Endothelial cell of umbilical vein (primary cell): ENCODE measurements at regions not wholly inside any gene's neighbourhood (a gene's known extent, or its start where the extent isn't known, plus 50 kb on each side); places are given as distances from the start of the nearest gene placed in this dataset.

Source experiments
- BruUV-seq: library from RNA; stranded (reverse); fragments of 400-500 nt; replicated peaks from 2 replicates; lab custom pipeline; 2021; lab: Mats Ljungman, UMichigan
- CTCF ChIA-PET: fragments of 300-600, 350-600 bp; sonication (Branson Sonifier 250); formaldehyde crosslinking; loops from one replicate; lab custom pipeline; 2021; ENCODE audit warnings: antibody characterized with exemption, inconsistent platforms; lab: Charles Lee
- POLR2A ChIA-PET: fragments of 300-600, 350-600 bp; sonication (Branson Sonifier 250); formaldehyde crosslinking; loops from one replicate; lab custom pipeline; 2021; ENCODE audit warnings: antibody characterized with exemption, inconsistent platforms; lab: Charles Lee
- DNase-seq: peaks from one replicate; pipeline ENCODE4 v3.0.0-alpha.2; 2011; ENCODE audit warnings: low read depth, low spot score
- FAIRE-seq: peaks from 2 replicates; lab custom pipeline; 2011; peaks lifted over from hg19 to GRCh38; lab: Jason Lieb, UNC
- H2AFZ ChIP-seq: 2 replicates; pipeline ENCODE4 v1.6.0; 2012; ENCODE audit warnings: low read depth, low read length, control low read depth, inconsistent platforms
- H3K27ac ChIP-seq: 2 replicates; pipeline ENCODE4 v1.5.1; 2011; ENCODE audit warnings: low read depth, mild to moderate bottlenecking, control low read depth, low read length, moderate library complexity; ENCODE audit not compliant: insufficient read depth
- H3K27me3 ChIP-seq, 2 experiments: 2 replicates each; pipeline versions ENCODE4 v1.6.0 to v1.6.1; 2011; ENCODE audit warnings: low read length in 2 of 2, mixed read lengths in 1 of 2; ENCODE audit not compliant: control insufficient read depth in 2 of 2, insufficient read depth in 2 of 2
- H3K36me3 ChIP-seq, 2 experiments: 2 replicates in 1 of 2; 3 replicates in 1 of 2; pipeline ENCODE4 v1.5.1; 2011; ENCODE audit warnings: low read length in 2 of 2, mild to moderate bottlenecking in 1 of 2, moderate library complexity in 1 of 2; ENCODE audit not compliant: control insufficient read depth in 2 of 2, insufficient read depth in 2 of 2; ENCODE audit errors: extremely low read depth in 1 of 2
- H3K4me1 ChIP-seq: 3 replicates; pipeline ENCODE4 v1.5.1; 2011; ENCODE audit warnings: mild to moderate bottlenecking, low read length; ENCODE audit not compliant: control insufficient read depth, insufficient read depth; ENCODE audit errors: extremely low read depth
- H3K4me2 ChIP-seq: 2 replicates; pipeline ENCODE4 v1.6.1; 2011; ENCODE audit warnings: low read length, control low read depth, mixed read lengths; ENCODE audit not compliant: insufficient read depth
- H3K4me3 ChIP-seq, 3 experiments: fragments of 200-600 bp in 1 of 3; sonication (generic), shearing (Covaris generic) in 1 of 3; replicated peaks in 1 of 3; 2 replicates each; pipeline ENCODE4 v1.5.1; 2011 to 2016; ENCODE audit warnings: control low read depth in 3 of 3, low read length in 3 of 3, mild to moderate bottlenecking in 2 of 3, inconsistent platforms in 1 of 3, low read depth in 1 of 3, moderate library complexity in 1 of 3; ENCODE audit not compliant: insufficient read depth in 1 of 3
- H3K79me2 ChIP-seq: 2 replicates; pipeline ENCODE4 v1.6.0; 2012; ENCODE audit warnings: low read length, inconsistent platforms; ENCODE audit not compliant: control insufficient read depth, insufficient read depth
- H3K9ac ChIP-seq: replicated peaks from 2 replicates; pipeline ENCODE3; 2011; ENCODE audit warnings: low read length, control low read depth; ENCODE audit not compliant: insufficient read depth; ENCODE audit errors: extremely low read depth
- H3K9me1 ChIP-seq: replicated peaks from 3 replicates; pipeline ENCODE4 v1.6.0; 2011; ENCODE audit warnings: mild to moderate bottlenecking, low read length; ENCODE audit not compliant: control insufficient read depth, insufficient read depth; ENCODE audit errors: extremely low read depth
- H3K9me3 ChIP-seq: replicated peaks from 2 replicates; pipeline ENCODE4 v1.5.1; 2012; ENCODE audit warnings: low read length, inconsistent platforms; ENCODE audit not compliant: control insufficient read depth, insufficient read depth
- H4K20me1 ChIP-seq: replicated peaks from 2 replicates; pipeline ENCODE3; 2011; ENCODE audit warnings: mild to moderate bottlenecking, low read length; ENCODE audit not compliant: control insufficient read depth, insufficient read depth; ENCODE audit errors: extremely low read depth
- EZH2 ChIP-seq: IDR thresholded peaks from 2 replicates; pipeline ENCODE4 v1.6.1; 2012; ENCODE audit warnings: borderline replicate concordance, low read depth, mild to moderate bottlenecking, moderate library complexity, low read length, inconsistent platforms; ENCODE audit not compliant: severe bottlenecking
- FOS ChIP-seq: IDR thresholded peaks from 2 replicates; pipeline ENCODE4 v1.6.1; 2011; ENCODE audit warnings: mild to moderate bottlenecking, low read length, moderate library complexity, borderline replicate concordance; ENCODE audit not compliant: insufficient read depth
- GATA2 ChIP-seq: IDR thresholded peaks from 2 replicates; pipeline ENCODE4 v1.7.0; 2011; ENCODE audit warnings: low read depth, mild to moderate bottlenecking, moderate library complexity, mixed read lengths, low read length; ENCODE audit not compliant: insufficient read length, insufficient read depth
- JUN ChIP-seq: IDR thresholded peaks from 2 replicates; pipeline ENCODE4 v1.6.1; 2011; ENCODE audit warnings: borderline replicate concordance, low read depth; ENCODE audit not compliant: insufficient read length, insufficient read depth
- MAX ChIP-seq: IDR thresholded peaks from 2 replicates; pipeline ENCODE4 v1.6.1; 2011; ENCODE audit not compliant: insufficient read depth, insufficient read length
- MYC ChIP-seq: IDR thresholded peaks from one replicate; pipeline ENCODE4 v1.6.1; 2011; ENCODE audit warnings: mild to moderate bottlenecking, low read depth, low read length
- POLR2A ChIP-seq: IDR thresholded peaks from 2 replicates; pipeline ENCODE4 v1.6.1; 2012; ENCODE audit warnings: low read depth, mild to moderate bottlenecking, control low read depth, low read length
- POLR2AphosphoS5 ChIP-seq: IDR thresholded peaks from 2 replicates; pipeline ENCODE4 v1.6.1; 2012; ENCODE audit warnings: low read depth, mild to moderate bottlenecking, control low read depth, low read length, moderate library complexity; ENCODE audit not compliant: insufficient read depth
- dilution Hi-C: fragments of 300-500 bp; cut with MboI; formaldehyde crosslinking; loops from one replicate; pipeline ENCODE4 v1.15.0; 2019; ENCODE audit warnings: low sequenced_read_pairs; ENCODE audit not compliant: extremely low pct_ligation_motif_present
- intact Hi-C: fragments of 100-400 bp; cut with micrococcal nuclease; formaldehyde crosslinking; loops from one replicate; pipeline ENCODE4 v1.10.0; 2022
- TF ChIP-seq, protein P1 (sequence below), 2 donors: IDR thresholded peaks; 1 replicate in 1 of 2; 2 replicates in 1 of 2; pipeline ENCODE4 v1.5.1; 2011; ENCODE audit warnings: low read length in 2 of 2, mild to moderate bottlenecking in 2 of 2, moderate library complexity in 2 of 2, control low read depth in 1 of 2, inconsistent platforms in 1 of 2, low read depth in 1 of 2; ENCODE audit not compliant: insufficient read depth in 1 of 2; ENCODE audit errors: extremely low read depth in 1 of 2

DNA sequence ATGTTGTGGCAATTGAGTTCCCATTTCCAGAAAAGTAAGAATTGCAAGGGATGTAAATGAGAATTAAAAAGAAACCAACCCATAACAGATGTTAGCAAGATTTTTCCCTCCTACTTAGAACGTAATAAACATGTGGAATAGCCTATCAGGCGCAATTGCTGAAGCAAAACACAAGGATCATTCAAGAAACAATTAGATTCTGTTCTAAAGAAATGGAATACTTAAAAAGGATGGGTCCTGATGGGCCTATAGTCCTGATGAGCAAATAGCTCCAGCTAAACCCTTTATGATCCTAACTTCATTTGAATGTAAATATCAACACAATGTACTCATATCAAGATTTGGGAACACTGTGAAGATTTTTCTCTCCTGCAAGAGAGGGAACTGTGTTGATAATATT is 771.0 kb upstream of the CDH7 start:
- no peak for FAIRE-seq
- no peaks in the 10 kb centered on the region for H4K20me1 ChIP-seq
- DNase-seq = no peak
- intact Hi-C loops (no loop called here), dilution Hi-C loops (no loop called here)
- no TSS peak for BruUV-seq
- no peak overlapping the region for H3K27ac ChIP-seq
- no peak overlapping the region for H3K4me2 ChIP-seq
- no peaks in the 10 kb centered on the region for H3K9me1 ChIP-seq
- peaks cover 2% of the 10 kb centered on the region for H3K9me3 ChIP-seq
- H3K9ac ChIP-seq = no peak overlapping the region
- no peaks in the 10 kb centered on the region for H3K79me2 ChIP-seq
- TF ChIP-seq POLR2AphosphoS5 = no peak
- no peak for TF ChIP-seq JUN
- no peak for TF ChIP-seq EZH2
- TF ChIP-seq FOS = no peak
- no peak for TF ChIP-seq MYC
- TF ChIP-seq GATA2 = no peak
- TF ChIP-seq POLR2A = no peak
- no peak for TF ChIP-seq MAX
- H2AFZ ChIP-seq = no peak overlapping the region
- H3K4me3 ChIP-seq = no peak overlapping the region
- no peaks in the 10 kb centered on the region for H3K27me3 ChIP-seq
- H3K4me1 ChIP-seq = no peaks in the 10 kb centered on the region
- CTCF ChIA-PET = no interaction called here
- POLR2A ChIA-PET = no interaction called here
- H3K36me3 ChIP-seq = no peaks in the 10 kb centered on the region

DNA sequence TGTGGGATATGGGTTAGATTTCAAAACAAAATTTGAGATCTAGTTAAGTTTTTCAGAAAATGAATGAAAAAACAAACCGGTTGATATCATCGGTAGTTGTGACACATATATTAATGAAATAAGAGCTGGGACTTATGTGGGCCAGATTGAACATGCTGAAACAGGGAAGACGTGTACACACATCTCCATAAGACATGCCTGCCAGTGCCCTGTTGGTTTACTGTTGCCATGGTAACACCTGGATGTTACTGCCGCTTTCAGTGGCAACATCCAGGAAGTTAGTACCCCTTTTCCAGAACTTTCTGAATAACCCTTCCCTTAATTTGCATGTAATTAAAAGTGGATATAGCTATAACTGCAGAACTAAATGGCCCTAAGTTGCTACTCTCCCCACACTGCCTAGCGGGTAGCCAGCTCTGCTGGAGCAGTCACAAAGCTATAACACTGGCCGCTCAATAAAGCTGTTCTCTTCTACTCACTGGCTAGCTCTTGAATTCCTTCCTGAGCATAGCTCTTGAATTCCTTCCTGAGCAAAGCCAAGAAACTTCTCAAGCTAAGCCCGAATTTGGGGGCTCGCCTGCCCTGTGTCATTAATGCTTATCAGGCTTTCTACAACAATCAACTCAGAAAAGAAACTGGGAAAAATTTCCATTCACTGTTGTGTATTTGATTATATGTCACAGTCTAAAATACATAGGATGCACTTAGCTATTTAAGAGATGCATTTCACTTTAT is 776.3 kb upstream of the CDH7 start:
- no peak overlapping the region for H3K4me3 ChIP-seq
- no peaks in the 10 kb centered on the region for H3K9me1 ChIP-seq
- H3K27me3 ChIP-seq = no peaks in the 10 kb centered on the region
- ChIA-PET CTCF (no interaction called here), POLR2A (no interaction called here)
- DNase-seq (no peak), FAIRE-seq (no peak)
- H3K9me3 ChIP-seq = no peaks in the 10 kb centered on the region
- H3K36me3 ChIP-seq = no peaks in the 10 kb centered on the region
- H3K9ac ChIP-seq = no peak overlapping the region
- BruUV-seq = no TSS peak
- intact Hi-C loops = no loop called here
- H3K4me1 ChIP-seq = no peaks in the 10 kb centered on the region
- dilution Hi-C loops = no loop called here
- no peak overlapping the region for H3K4me2 ChIP-seq
- TF ChIP-seq GATA2 = no peak
- no peak for TF ChIP-seq POLR2AphosphoS5
- TF ChIP-seq POLR2A = no peak
- TF ChIP-seq FOS = no peak
- TF ChIP-seq MYC = no peak
- no peak for TF ChIP-seq MAX
- TF ChIP-seq, protein P1, sequence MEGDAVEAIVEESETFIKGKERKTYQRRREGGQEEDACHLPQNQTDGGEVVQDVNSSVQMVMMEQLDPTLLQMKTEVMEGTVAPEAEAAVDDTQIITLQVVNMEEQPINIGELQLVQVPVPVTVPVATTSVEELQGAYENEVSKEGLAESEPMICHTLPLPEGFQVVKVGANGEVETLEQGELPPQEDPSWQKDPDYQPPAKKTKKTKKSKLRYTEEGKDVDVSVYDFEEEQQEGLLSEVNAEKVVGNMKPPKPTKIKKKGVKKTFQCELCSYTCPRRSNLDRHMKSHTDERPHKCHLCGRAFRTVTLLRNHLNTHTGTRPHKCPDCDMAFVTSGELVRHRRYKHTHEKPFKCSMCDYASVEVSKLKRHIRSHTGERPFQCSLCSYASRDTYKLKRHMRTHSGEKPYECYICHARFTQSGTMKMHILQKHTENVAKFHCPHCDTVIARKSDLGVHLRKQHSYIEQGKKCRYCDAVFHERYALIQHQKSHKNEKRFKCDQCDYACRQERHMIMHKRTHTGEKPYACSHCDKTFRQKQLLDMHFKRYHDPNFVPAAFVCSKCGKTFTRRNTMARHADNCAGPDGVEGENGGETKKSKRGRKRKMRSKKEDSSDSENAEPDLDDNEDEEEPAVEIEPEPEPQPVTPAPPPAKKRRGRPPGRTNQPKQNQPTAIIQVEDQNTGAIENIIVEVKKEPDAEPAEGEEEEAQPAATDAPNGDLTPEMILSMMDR (IDR thresholded peaks at IDR 0.05; ENCODE audit: extremely low read depth in 1 of 2, insufficient read depth in 1 of 2, low read depth in 1 of 2, low read length in 2 of 2) = no peak
- no peak for TF ChIP-seq EZH2
- TF ChIP-seq JUN = no peak
- no peak overlapping the region for H2AFZ ChIP-seq
- H3K79me2 ChIP-seq = no peaks in the 10 kb centered on the region
- H4K20me1 ChIP-seq = no peaks in the 10 kb centered on the region
- H3K27ac ChIP-seq = no peak overlapping the region
